GM18861 (cell line): ENCODE measurements at regions not wholly inside any gene's neighbourhood (a gene's known extent, or its start where the extent isn't known, plus 50 kb on each side); places are given as distances from the start of the nearest gene placed in this dataset.

Experiments
- ATAC-seq: cut with Tn5 transposase; IDR thresholded peaks from one replicate; pipeline ENCODE4 v1.9.1; 2021; ENCODE audit not compliant: unreplicated experiment

GRCh38 chr17:63365366-63366240 lies 80.5 kb downstream of the CYB561 start:
- no peak for ATAC-seq

GRCh38 chr17:63366241-63366566 lies 79.9 kb downstream of the CYB561 start:
- no peak for ATAC-seq

- no peak for ATAC-seq
These were observed 76.9 kb downstream of the CYB561 start for GRCh38 chr17:63369233-63369632.

GRCh38 chr17:63370696-63371095 lies 75.4 kb downstream of the CYB561 start:
- no peak for ATAC-seq

GRCh38 chr17:63376949-63377348 lies 69.2 kb downstream of the CYB561 start:
- no peak for ATAC-seq

GRCh38 chr17:63378411-63379375 lies 67.4 kb downstream of the CYB561 start:
- no peak for ATAC-seq

GRCh38 chr17:63379636-63380035 lies 66.5 kb downstream of the CYB561 start:
- no peak for ATAC-seq

- ATAC-seq, result no peak
These were observed 64.9 kb downstream of the CYB561 start for GRCh38 chr17:63381101-63381729.

- ATAC-seq, result no peak
These were observed 64.0 kb downstream of the CYB561 start for GRCh38 chr17:63382136-63382535.
